HEK293T (cell line): ENCODE measurements at regions not wholly inside any gene's neighbourhood (a gene's known extent, or its start where the extent isn't known, plus 50 kb on each side); places are given as distances from the start of the nearest gene placed in this dataset.
"Not testable (repeated sequence)": the region's sequence is repeated elsewhere in the genome, so short reads cannot be mapped to it uniquely, and the experiment has no call there.

Experiments
- FOXK2 ChIP-seq: fragments of 450-650 bp; IDR thresholded peaks from 2 replicates; pipeline ENCODE4 v1.6.1; 2016; ENCODE audit warnings: mild to moderate bottlenecking
- L3MBTL2 ChIP-seq: fragments of 450-650 bp; conservative IDR thresholded peaks from 2 replicates; pipeline ENCODE4 v1.6.1; 2016; ENCODE audit warnings: mild to moderate bottlenecking
- LEF1 ChIP-seq: fragments of 450-650 bp; IDR thresholded peaks from 2 replicates; pipeline ENCODE4 v1.6.1; 2017; ENCODE audit warnings: mild to moderate bottlenecking, borderline replicate concordance
- SP1 ChIP-seq: fragments of 450-650 bp; IDR thresholded peaks from 2 replicates; pipeline ENCODE4 v1.6.1; 2017
- SUZ12 ChIP-seq: fragments of 450-650 bp; IDR thresholded peaks from 2 replicates; pipeline ENCODE4 v1.6.1; 2016; ENCODE audit warnings: mild to moderate bottlenecking
- TARDBP ChIP-seq: fragments of 450-650 bp; IDR thresholded peaks from 2 replicates; pipeline ENCODE4 v1.6.1; 2016
- TF ChIP-seq, protein P1 (sequence below): fragments of 450-650 bp; IDR thresholded peaks from 2 replicates; pipeline ENCODE4 v1.6.1; 2016

- not testable (repeated sequence) for TF ChIP-seq SP1, L3MBTL2, LEF1, TARDBP, FOXK2, SUZ12
- TF ChIP-seq, protein P1, sequence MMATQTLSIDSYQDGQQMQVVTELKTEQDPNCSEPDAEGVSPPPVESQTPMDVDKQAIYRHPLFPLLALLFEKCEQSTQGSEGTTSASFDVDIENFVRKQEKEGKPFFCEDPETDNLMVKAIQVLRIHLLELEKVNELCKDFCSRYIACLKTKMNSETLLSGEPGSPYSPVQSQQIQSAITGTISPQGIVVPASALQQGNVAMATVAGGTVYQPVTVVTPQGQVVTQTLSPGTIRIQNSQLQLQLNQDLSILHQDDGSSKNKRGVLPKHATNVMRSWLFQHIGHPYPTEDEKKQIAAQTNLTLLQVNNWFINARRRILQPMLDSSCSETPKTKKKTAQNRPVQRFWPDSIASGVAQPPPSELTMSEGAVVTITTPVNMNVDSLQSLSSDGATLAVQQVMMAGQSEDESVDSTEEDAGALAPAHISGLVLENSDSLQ, result not testable (repeated sequence)
These were observed 321.7 kb downstream of the ZNF674 start for GRCh38 chrX:46223499-46223898.
